H1 (cell line): ENCODE measurements at regions not wholly inside any gene's neighbourhood (a gene's known extent, or its start where the extent isn't known, plus 50 kb on each side); places are given as distances from the start of the nearest gene placed in this dataset.

ENCODE experiments used
- ATF2 ChIP-seq: IDR thresholded peaks from 2 replicates; pipeline ENCODE4 v1.6.1; 2012; ENCODE audit warnings: low read length, inconsistent platforms
- EGR1 ChIP-seq: IDR thresholded peaks from 2 replicates; pipeline ENCODE4 v1.6.1; 2011; ENCODE audit warnings: low read depth, low read length, borderline replicate concordance
- EZH2 ChIP-seq: fragments of 200-600 bp; sonication (generic); IDR thresholded peaks from 2 replicates; pipeline ENCODE4 v1.7.1; 2012; ENCODE audit warnings: low read depth, mild to moderate bottlenecking, moderate library complexity, low read length, inconsistent platforms; ENCODE audit not compliant: severe bottlenecking
- GTF2F1 ChIP-seq: IDR thresholded peaks from 2 replicates; pipeline ENCODE4 v1.6.1; 2012; ENCODE audit warnings: low read depth, low read length, improper control_type of control experiment, borderline replicate concordance
- MAFK ChIP-seq: IDR thresholded peaks from 2 replicates; pipeline ENCODE4 v1.6.1; 2012; ENCODE audit warnings: low read depth, mild to moderate bottlenecking, improper control_type of control experiment, low read length
- MAX ChIP-seq: IDR thresholded peaks from 2 replicates; pipeline ENCODE4 v1.6.1; 2012; ENCODE audit warnings: inconsistent platforms
- POLR2A ChIP-seq, 2 experiments: IDR thresholded peaks; 1 replicate in 1 of 2; 2 replicates in 1 of 2; pipeline ENCODE4 v1.6.1; 2011; ENCODE audit warnings: low read depth in 2 of 2, low read length in 2 of 2, mild to moderate bottlenecking in 2 of 2; ENCODE audit errors: control extremely low read depth in 1 of 2
- POU5F1 ChIP-seq: IDR thresholded peaks from 2 replicates; pipeline ENCODE4 v1.6.1; 2011; ENCODE audit warnings: low read depth, mild to moderate bottlenecking, low read length, moderate library complexity
- RBBP5 ChIP-seq: IDR thresholded peaks from 2 replicates; pipeline ENCODE4 v1.7.1; 2012; ENCODE audit warnings: low read depth, mild to moderate bottlenecking, inconsistent platforms, low read length, moderate library complexity, borderline replicate concordance
- RNF2 ChIP-seq: fragments of 200-900, 300-1000 bp; sonication (generic); IDR thresholded peaks from 2 replicates; pipeline ENCODE4 v1.7.1; 2016; ENCODE audit warnings: borderline replicate concordance, low read depth, mild to moderate bottlenecking, antibody characterized with exemption, low read length; ENCODE audit not compliant: poor library complexity, severe bottlenecking; ENCODE audit errors: missing control alignments

DNA sequence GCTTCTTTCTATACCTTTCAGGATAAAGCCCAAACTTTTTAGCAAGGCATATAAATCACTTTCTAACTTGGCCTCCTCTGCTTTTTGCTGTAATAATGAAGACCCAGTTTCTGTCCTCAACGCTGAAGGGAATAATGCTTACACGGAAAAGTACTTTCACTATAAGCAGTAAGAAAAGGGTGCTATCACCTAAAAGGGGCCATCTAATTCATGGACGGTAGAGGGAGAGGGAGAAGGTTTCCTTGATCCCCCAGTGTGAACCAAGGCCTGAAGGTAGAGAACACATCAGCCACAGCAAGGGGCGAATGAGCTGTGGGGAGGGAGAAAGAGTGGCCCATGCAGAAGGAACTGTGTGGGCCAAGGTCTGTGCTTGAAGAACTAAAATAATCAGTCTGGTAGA lies 417.7 kb upstream of the CLINT1 start:
- TF ChIP-seq EZH2 (no peak), RNF2 (no peak), MAX (no peak), GTF2F1 (no peak), POU5F1 (no peak), MAFK (no peak), EGR1 (no peak), POLR2A (IDR thresholded peaks at IDR 0.05; ENCODE audit: control extremely low read depth in 1 of 2, low read depth in 2 of 2, low read length in 2 of 2) (no peak), ATF2 (no peak), RBBP5 (no peak)
